Stomach (tissue), 4 donors: ENCODE measurements at regions not wholly inside any gene's neighbourhood (a gene's known extent, or its start where the extent isn't known, plus 50 kb on each side); places are given as distances from the start of the nearest gene placed in this dataset.

Experiments used
- EP300 ChIP-seq: sonication (generic); formaldehyde crosslinking; IDR thresholded peaks from one replicate; pipeline ENCODE4 v1.6.1; 2017; ENCODE audit warnings: antibody characterized with exemption
- POLR2A ChIP-seq, 4 donors: fragments of 450-650 bp; IDR thresholded peaks; one replicate each; pipeline ENCODE4 v1.6.1; 2016; ENCODE audit warnings: antibody characterized with exemption in 4 of 4, control low read depth in 2 of 4, mild to moderate bottlenecking in 1 of 4, moderate library complexity in 1 of 4
- POLR2AphosphoS5 ChIP-seq, 3 donors: sonication (generic); formaldehyde crosslinking; IDR thresholded peaks; one replicate each; pipeline ENCODE4 v1.6.1; 2016; ENCODE audit warnings: antibody characterized with exemption in 3 of 3
- TF ChIP-seq, protein P1 (sequence below), 7 experiments: fragments of 450-650 bp in 4 of 7; fragments of 200-600 bp in 3 of 7; sonication (generic) in 3 of 7; IDR thresholded peaks; one replicate each; pipeline ENCODE4 v1.5.1; 2016 to 2019; ENCODE audit warnings: antibody characterized with exemption in 7 of 7, control low read depth in 2 of 7, mild to moderate bottlenecking in 1 of 7

DNA sequence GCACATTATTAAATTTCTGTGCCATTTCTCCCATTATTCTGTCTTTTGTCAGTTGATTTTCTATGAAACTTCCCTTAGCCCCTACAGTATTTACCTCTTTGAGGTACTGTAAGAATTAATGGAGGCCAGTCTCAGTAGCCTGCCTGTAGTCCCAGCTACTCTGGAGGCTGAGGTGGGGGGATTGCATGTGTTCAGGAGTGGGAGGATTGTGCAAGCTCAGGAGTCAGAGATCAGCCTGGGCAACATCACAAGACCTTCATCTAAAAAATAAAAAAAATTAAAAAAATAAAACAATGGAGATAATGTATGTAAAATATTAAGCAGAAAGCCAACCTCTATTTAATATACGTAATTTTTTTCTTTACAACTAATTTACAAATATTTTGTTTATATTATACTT is 77.8 kb downstream of the OR2B2 start:
- TF ChIP-seq, protein P1, sequence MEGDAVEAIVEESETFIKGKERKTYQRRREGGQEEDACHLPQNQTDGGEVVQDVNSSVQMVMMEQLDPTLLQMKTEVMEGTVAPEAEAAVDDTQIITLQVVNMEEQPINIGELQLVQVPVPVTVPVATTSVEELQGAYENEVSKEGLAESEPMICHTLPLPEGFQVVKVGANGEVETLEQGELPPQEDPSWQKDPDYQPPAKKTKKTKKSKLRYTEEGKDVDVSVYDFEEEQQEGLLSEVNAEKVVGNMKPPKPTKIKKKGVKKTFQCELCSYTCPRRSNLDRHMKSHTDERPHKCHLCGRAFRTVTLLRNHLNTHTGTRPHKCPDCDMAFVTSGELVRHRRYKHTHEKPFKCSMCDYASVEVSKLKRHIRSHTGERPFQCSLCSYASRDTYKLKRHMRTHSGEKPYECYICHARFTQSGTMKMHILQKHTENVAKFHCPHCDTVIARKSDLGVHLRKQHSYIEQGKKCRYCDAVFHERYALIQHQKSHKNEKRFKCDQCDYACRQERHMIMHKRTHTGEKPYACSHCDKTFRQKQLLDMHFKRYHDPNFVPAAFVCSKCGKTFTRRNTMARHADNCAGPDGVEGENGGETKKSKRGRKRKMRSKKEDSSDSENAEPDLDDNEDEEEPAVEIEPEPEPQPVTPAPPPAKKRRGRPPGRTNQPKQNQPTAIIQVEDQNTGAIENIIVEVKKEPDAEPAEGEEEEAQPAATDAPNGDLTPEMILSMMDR (IDR thresholded peaks at IDR 0.05): no peak
- no peak for TF ChIP-seq POLR2A (IDR thresholded peaks at IDR 0.05)
- no peak for TF ChIP-seq EP300
- TF ChIP-seq POLR2AphosphoS5 (IDR thresholded peaks at IDR 0.05): no peak
